SH-SY5Y (cell line): ENCODE measurements at regions not wholly inside any gene's neighbourhood (a gene's known extent, or its start where the extent isn't known, plus 50 kb on each side); places are given as distances from the start of the nearest gene placed in this dataset.

Source experiments
- GATA2 ChIP-seq: IDR thresholded peaks from 2 replicates; pipeline ENCODE4 v1.6.1; 2011; ENCODE audit warnings: mild to moderate bottlenecking, low read depth, low read length
- GATA3 ChIP-seq: IDR thresholded peaks from 2 replicates; pipeline ENCODE4 v1.6.1; 2011; ENCODE audit warnings: low read depth, mild to moderate bottlenecking, low read length, moderate library complexity

GRCh38 chr9:20082406-20082805, 293.6 kb upstream of the SLC24A2 start:
- TF ChIP-seq GATA2 (no peak), GATA3 (no peak)
